Calu3 (cell line): ENCODE measurements at regions not wholly inside any gene's neighbourhood (a gene's known extent, or its start where the extent isn't known, plus 50 kb on each side); places are given as distances from the start of the nearest gene placed in this dataset.

Source experiments
- BruUV-seq: library from RNA; stranded (reverse); fragments of 400-500 nt; replicated peaks from 2 replicates; lab custom pipeline; 2021; lab: Mats Ljungman, UMichigan
- CTCF ChIA-PET: fragments of 300-600 bp; sonication (Branson Sonifier 250); formaldehyde crosslinking; loops from one replicate; lab custom pipeline; 2022; ENCODE audit warnings: antibody characterized with exemption; lab: Charles Lee
- DNase-seq: peaks from one replicate; pipeline ENCODE4 v3.0.0; 2022
- H3K27ac Mint-ChIP-seq: one replicate; pipeline ENCODE4 v1.8.0; 2022; ENCODE audit warnings: mixed read lengths; ENCODE audit not compliant: unreplicated experiment
- H3K27me3 Mint-ChIP-seq: one replicate; pipeline ENCODE4 v1.8.0; 2022; ENCODE audit warnings: mixed read lengths; ENCODE audit not compliant: unreplicated experiment
- H3K36me3 Mint-ChIP-seq: one replicate; pipeline ENCODE4 v1.8.0; 2022; ENCODE audit warnings: mild to moderate bottlenecking, moderate library complexity, mixed read lengths; ENCODE audit not compliant: insufficient read depth, unreplicated experiment
- H3K4me1 Mint-ChIP-seq: one replicate; pipeline ENCODE4 v1.8.0; 2022; ENCODE audit warnings: mild to moderate bottlenecking, low read depth, mixed read lengths; ENCODE audit not compliant: unreplicated experiment
- H3K4me3 Mint-ChIP-seq: one replicate; pipeline ENCODE4 v1.8.0; 2022; ENCODE audit warnings: mild to moderate bottlenecking, low read depth, moderate library complexity, mixed read lengths; ENCODE audit not compliant: unreplicated experiment
- H3K9me3 Mint-ChIP-seq: one replicate; pipeline ENCODE4 v1.8.0; 2022; ENCODE audit warnings: low read depth, mixed read lengths; ENCODE audit not compliant: unreplicated experiment
- intact Hi-C: fragments of 100-400 bp; cut with micrococcal nuclease; formaldehyde crosslinking; loops from one replicate; pipeline ENCODE4 v1.10.0; 2022; ENCODE audit not compliant: unreplicated experiment
- TF ChIP-seq, protein P1 (sequence below): fragments of 200-600 bp; IDR thresholded peaks from one replicate; pipeline ENCODE4 v1.8.0; 2022; ENCODE audit warnings: antibody characterized with exemption; ENCODE audit not compliant: unreplicated experiment

DNA sequence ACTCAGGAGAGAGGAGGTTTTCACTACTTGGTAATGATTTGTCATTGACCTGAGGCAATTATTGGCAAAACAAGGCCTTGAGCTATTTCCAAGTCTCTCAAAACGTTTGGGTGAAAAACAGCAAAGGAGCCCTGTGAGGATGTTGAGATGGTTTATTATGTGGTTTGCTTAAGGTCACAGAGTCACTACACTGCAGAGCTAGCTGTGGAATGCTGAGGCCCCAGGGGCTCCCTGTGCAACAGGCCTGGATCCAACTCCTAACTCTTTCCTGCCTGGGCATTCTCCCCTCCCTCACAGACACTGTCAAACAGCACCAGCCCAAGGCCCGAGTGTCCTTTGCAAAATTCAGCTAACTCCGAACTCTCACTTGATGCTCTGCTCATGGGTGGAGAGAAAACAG is 754.6 kb upstream of the SOX11 start:
- no TSS peak for BruUV-seq
- Mint-ChIP-seq H3K36me3 (no peaks in the 10 kb centered on the region), H3K9me3 (peaks cover 11% of the 10 kb centered on the region), H3K4me3 (no peak overlapping the region), H3K4me1 (no peaks in the 10 kb centered on the region), H3K27ac (no peak overlapping the region), H3K27me3 (no peaks in the 10 kb centered on the region)
- TF ChIP-seq, protein P1, sequence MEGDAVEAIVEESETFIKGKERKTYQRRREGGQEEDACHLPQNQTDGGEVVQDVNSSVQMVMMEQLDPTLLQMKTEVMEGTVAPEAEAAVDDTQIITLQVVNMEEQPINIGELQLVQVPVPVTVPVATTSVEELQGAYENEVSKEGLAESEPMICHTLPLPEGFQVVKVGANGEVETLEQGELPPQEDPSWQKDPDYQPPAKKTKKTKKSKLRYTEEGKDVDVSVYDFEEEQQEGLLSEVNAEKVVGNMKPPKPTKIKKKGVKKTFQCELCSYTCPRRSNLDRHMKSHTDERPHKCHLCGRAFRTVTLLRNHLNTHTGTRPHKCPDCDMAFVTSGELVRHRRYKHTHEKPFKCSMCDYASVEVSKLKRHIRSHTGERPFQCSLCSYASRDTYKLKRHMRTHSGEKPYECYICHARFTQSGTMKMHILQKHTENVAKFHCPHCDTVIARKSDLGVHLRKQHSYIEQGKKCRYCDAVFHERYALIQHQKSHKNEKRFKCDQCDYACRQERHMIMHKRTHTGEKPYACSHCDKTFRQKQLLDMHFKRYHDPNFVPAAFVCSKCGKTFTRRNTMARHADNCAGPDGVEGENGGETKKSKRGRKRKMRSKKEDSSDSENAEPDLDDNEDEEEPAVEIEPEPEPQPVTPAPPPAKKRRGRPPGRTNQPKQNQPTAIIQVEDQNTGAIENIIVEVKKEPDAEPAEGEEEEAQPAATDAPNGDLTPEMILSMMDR, result no peak
- DNase-seq, result no peak
- intact Hi-C loops, result no loop called here
- CTCF ChIA-PET, result no interaction called here

DNA sequence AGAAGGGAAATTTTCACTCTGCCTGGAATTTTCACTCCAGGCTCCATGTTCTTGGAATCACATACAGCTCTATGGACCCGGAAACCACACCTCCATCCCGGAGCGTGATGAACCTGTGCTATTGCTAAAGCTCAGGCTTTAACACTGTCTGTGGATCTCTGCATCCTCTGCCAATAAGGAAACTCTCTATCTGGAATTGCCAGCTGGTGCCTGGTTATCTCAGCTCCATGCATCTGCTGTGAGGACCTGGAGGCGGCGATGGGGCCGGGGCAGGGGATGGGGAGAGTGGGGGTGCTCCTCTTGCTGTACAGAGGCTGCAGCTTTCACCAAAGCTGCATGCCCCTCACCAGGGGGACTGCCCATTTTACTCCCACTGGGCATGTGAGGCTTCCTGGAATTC is 754.0 kb upstream of the SOX11 start:
- Mint-ChIP-seq H3K36me3 (no peaks in the 10 kb centered on the region), H3K4me3 (no peak overlapping the region)
- CTCF ChIA-PET, result no interaction called here

DNA sequence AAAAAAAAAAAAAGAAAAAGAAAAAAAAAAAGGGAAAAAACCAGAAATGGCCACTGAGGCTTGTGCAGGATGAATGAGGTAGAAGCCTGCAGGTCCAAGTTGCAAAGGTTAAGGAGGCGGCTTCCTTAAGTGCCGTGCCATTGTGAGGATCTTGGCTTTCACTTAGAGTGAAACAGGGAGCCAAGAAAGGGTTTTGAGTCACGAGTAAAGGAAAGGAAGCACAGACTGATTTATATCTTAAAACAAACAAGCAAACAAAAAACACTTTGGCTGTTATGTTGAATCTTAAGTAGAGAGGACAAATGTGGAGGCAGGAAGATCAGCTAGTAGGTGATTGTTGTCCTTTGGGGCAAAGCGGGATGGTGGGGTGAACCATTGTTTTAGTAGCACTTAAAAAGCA is 749.7 kb upstream of the SOX11 start:
- no peak for DNase-seq
- Mint-ChIP-seq H3K4me3 (no peak overlapping the region), H3K36me3 (no peaks in the 10 kb centered on the region), H3K27me3 (no peaks in the 10 kb centered on the region), H3K9me3 (peaks cover 11% of the 10 kb centered on the region), H3K27ac (no peak overlapping the region), H3K4me1 (no peaks in the 10 kb centered on the region)
- TF ChIP-seq, protein P1, result no peak
- intact Hi-C loops, result no loop called here
- CTCF ChIA-PET, result no interaction called here
- no TSS peak for BruUV-seq

More for the DNA sequence above, 754.0 kb upstream of the SOX11 start:
- H3K9me3 Mint-ChIP-seq, result peaks cover 11% of the 10 kb centered on the region
- no peaks in the 10 kb centered on the region for H3K4me1 Mint-ChIP-seq
- DNase-seq, result no peak
- TF ChIP-seq, protein P1, result no peak
- H3K27me3 Mint-ChIP-seq, result no peaks in the 10 kb centered on the region
- no TSS peak for BruUV-seq
- H3K27ac Mint-ChIP-seq, result no peak overlapping the region
- intact Hi-C loops, result no loop called here

DNA sequence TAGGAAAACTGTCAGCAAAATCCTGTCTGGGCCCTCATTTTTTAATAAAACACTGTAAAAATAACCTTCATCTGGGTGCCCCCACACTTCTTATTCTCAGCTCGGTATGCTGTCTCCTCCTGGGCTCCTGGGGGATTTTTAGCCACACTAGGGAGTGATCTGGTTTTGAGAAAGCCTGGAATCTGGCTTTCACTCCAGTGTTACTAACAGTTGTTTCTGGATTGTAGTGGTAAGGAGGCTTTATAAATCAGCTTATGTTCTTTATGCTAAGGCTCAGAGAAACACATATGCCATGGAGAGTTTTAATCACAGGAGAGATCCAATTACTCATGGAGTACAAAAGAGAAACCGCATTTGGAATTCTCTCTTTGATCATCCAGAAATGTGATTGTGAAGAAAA is 744.3 kb upstream of the SOX11 start:
- Mint-ChIP-seq H3K27me3 (no peaks in the 10 kb centered on the region), H3K4me1 (no peaks in the 10 kb centered on the region), H3K36me3 (no peaks in the 10 kb centered on the region), H3K4me3 (no peak overlapping the region), H3K27ac (no peak overlapping the region), H3K9me3 (peaks cover 12% of the 10 kb centered on the region)
- CTCF ChIA-PET, result no interaction called here
- no peak for DNase-seq
- TF ChIP-seq, protein P1, result no peak
- intact Hi-C loops, result no loop called here
- BruUV-seq, result no TSS peak
